Astrocyte (in vitro differentiated cells and primary cell): ENCODE measurements at regions not wholly inside any gene's neighbourhood (a gene's known extent, or its start where the extent isn't known, plus 50 kb on each side); places are given as distances from the start of the nearest gene placed in this dataset.

Experiments
- DNase-seq: peaks from one replicate; pipeline ENCODE4 v3.0.0-alpha.2; 2010; ENCODE audit warnings: low read depth
- FAIRE-seq: peaks from 2 replicates; lab custom pipeline; 2011; peaks lifted over from hg19 to GRCh38; lab: Jason Lieb, UNC
- H2AFZ ChIP-seq: 2 replicates; pipeline ENCODE4 v1.6.0; 2012; ENCODE audit warnings: low read depth, low read length, inconsistent platforms
- H3K27ac ChIP-seq: 2 replicates; pipeline ENCODE4 v1.5.1; 2011; ENCODE audit warnings: low read depth, low read length, inconsistent platforms
- H3K27me3 ChIP-seq: 2 replicates; pipeline ENCODE4 v1.6.0; 2011; ENCODE audit warnings: low read length, inconsistent platforms; ENCODE audit not compliant: insufficient read depth
- H3K36me3 ChIP-seq: 2 replicates; pipeline ENCODE4 v1.5.1; 2011; ENCODE audit warnings: low read length, inconsistent platforms; ENCODE audit not compliant: insufficient read depth
- H3K4me1 ChIP-seq: 2 replicates; pipeline ENCODE4 v1.5.1; 2011; ENCODE audit warnings: low read length, inconsistent platforms; ENCODE audit not compliant: insufficient read depth
- H3K4me2 ChIP-seq: 2 replicates; pipeline ENCODE4 v1.6.0; 2012; ENCODE audit warnings: low read length, inconsistent platforms
- H3K4me3 ChIP-seq: 2 replicates; pipeline ENCODE4 v1.5.1; 2011; ENCODE audit warnings: low read depth, mild to moderate bottlenecking, low read length, inconsistent platforms; ENCODE audit not compliant: insufficient read depth
- H3K79me2 ChIP-seq: 2 replicates; pipeline ENCODE4 v1.6.0; 2012; ENCODE audit warnings: mild to moderate bottlenecking, low read length, inconsistent platforms; ENCODE audit not compliant: insufficient read depth
- H3K9ac ChIP-seq: 2 replicates; pipeline ENCODE4 v1.6.0; 2012; ENCODE audit warnings: mild to moderate bottlenecking, low read length, inconsistent platforms
- H3K9me3 ChIP-seq: 2 replicates; pipeline ENCODE4 v1.5.1; 2012; ENCODE audit warnings: low read depth, mild to moderate bottlenecking, low read length, inconsistent platforms; ENCODE audit not compliant: insufficient read depth
- H4K20me1 ChIP-seq: 2 replicates; pipeline ENCODE4 v1.6.0; 2012; ENCODE audit warnings: low read length, inconsistent platforms; ENCODE audit not compliant: insufficient read depth
- H3K27ac Mint-ChIP-seq: one replicate; pipeline ENCODE4 v1.8.0; 2021; ENCODE audit warnings: mild to moderate bottlenecking, mixed read lengths; ENCODE audit not compliant: unreplicated experiment
- H3K27me3 Mint-ChIP-seq: one replicate; pipeline ENCODE4 v1.8.0; 2021; ENCODE audit warnings: low read depth, mixed read lengths; ENCODE audit not compliant: unreplicated experiment
- H3K36me3 Mint-ChIP-seq: one replicate; pipeline ENCODE4 v1.8.0; 2021; ENCODE audit warnings: low read depth, mixed read lengths; ENCODE audit not compliant: unreplicated experiment
- H3K4me1 Mint-ChIP-seq: one replicate; pipeline ENCODE4 v1.8.0; 2021; ENCODE audit warnings: low read depth, mixed read lengths; ENCODE audit not compliant: unreplicated experiment
- H3K4me3 Mint-ChIP-seq: one replicate; pipeline ENCODE4 v1.8.0; 2021; ENCODE audit warnings: mild to moderate bottlenecking, moderate library complexity, mixed read lengths; ENCODE audit not compliant: unreplicated experiment
- H3K9me3 Mint-ChIP-seq: one replicate; pipeline ENCODE4 v1.8.0; 2021; ENCODE audit warnings: mild to moderate bottlenecking, mixed read lengths; ENCODE audit not compliant: unreplicated experiment
- EZH2 ChIP-seq: IDR thresholded peaks from 2 replicates; pipeline ENCODE4 v1.6.1; 2012; ENCODE audit warnings: mild to moderate bottlenecking, low read length, inconsistent platforms; ENCODE audit not compliant: insufficient read depth
- TF ChIP-seq, protein P1 (sequence below): IDR thresholded peaks from 2 replicates; pipeline ENCODE4 v1.5.1; 2011; ENCODE audit warnings: low read depth, mild to moderate bottlenecking, inconsistent platforms, low read length, moderate library complexity; ENCODE audit not compliant: insufficient read depth

- H3K9me3 Mint-ChIP-seq, result peaks cover 13% of the 10 kb centered on the region
- FAIRE-seq, result no peak
- no peak overlapping the region for H3K9ac ChIP-seq
Measured at GRCh38 chr5:12467799-12468198, 563.6 kb upstream of the CTNND2 start.

GRCh38 chr5:12460493-12461261 is 556.4 kb upstream of the CTNND2 start:
- Histone ChIP-seq H3K4me1 (no peaks in the 10 kb centered on the region), H3K27me3 (no peaks in the 10 kb centered on the region), H3K9ac (no peak overlapping the region), H3K36me3 (no peaks in the 10 kb centered on the region), H2AFZ (no peak overlapping the region), H3K9me3 (peaks cover 3% of the 10 kb centered on the region), H3K4me3 (no peak overlapping the region), H4K20me1 (no peaks in the 10 kb centered on the region), H3K4me2 (no peak overlapping the region), H3K27ac (no peak overlapping the region), H3K79me2 (no peaks in the 10 kb centered on the region)
- FAIRE-seq (no peak), DNase-seq (peak; percentile 1)
- TF ChIP-seq, protein P1, sequence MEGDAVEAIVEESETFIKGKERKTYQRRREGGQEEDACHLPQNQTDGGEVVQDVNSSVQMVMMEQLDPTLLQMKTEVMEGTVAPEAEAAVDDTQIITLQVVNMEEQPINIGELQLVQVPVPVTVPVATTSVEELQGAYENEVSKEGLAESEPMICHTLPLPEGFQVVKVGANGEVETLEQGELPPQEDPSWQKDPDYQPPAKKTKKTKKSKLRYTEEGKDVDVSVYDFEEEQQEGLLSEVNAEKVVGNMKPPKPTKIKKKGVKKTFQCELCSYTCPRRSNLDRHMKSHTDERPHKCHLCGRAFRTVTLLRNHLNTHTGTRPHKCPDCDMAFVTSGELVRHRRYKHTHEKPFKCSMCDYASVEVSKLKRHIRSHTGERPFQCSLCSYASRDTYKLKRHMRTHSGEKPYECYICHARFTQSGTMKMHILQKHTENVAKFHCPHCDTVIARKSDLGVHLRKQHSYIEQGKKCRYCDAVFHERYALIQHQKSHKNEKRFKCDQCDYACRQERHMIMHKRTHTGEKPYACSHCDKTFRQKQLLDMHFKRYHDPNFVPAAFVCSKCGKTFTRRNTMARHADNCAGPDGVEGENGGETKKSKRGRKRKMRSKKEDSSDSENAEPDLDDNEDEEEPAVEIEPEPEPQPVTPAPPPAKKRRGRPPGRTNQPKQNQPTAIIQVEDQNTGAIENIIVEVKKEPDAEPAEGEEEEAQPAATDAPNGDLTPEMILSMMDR, result no peak
- TF ChIP-seq EZH2, result no peak
- peak overlapping the region; percentile 75 for H3K27ac Mint-ChIP-seq
- peaks cover 1% of the 10 kb centered on the region for H3K36me3 Mint-ChIP-seq
- no peaks in the 10 kb centered on the region for H3K9me3 Mint-ChIP-seq
- peaks cover 9% of the 10 kb centered on the region for H3K4me1 Mint-ChIP-seq
- H3K4me3 Mint-ChIP-seq, result no peak overlapping the region
- no peaks in the 10 kb centered on the region for H3K27me3 Mint-ChIP-seq

More at GRCh38 chr5:12467799-12468198, 563.6 kb upstream of the CTNND2 start:
- Mint-ChIP-seq H3K4me1 (no peaks in the 10 kb centered on the region), H3K27ac (no peak overlapping the region), H3K4me3 (no peak overlapping the region), H3K27me3 (no peaks in the 10 kb centered on the region), H3K36me3 (no peaks in the 10 kb centered on the region)
- TF ChIP-seq EZH2, result no peak
- TF ChIP-seq, protein P1, result no peak
- no peaks in the 10 kb centered on the region for H3K9me3 ChIP-seq
- H3K4me2 ChIP-seq, result no peak overlapping the region
- H3K79me2 ChIP-seq, result no peaks in the 10 kb centered on the region
- no peaks in the 10 kb centered on the region for H3K4me1 ChIP-seq
- no peaks in the 10 kb centered on the region for H3K36me3 ChIP-seq
- no peak for DNase-seq
- no peak overlapping the region for H2AFZ ChIP-seq
- no peaks in the 10 kb centered on the region for H4K20me1 ChIP-seq
- no peak overlapping the region for H3K27ac ChIP-seq
- no peaks in the 10 kb centered on the region for H3K27me3 ChIP-seq
- H3K4me3 ChIP-seq, result no peak overlapping the region

DNA sequence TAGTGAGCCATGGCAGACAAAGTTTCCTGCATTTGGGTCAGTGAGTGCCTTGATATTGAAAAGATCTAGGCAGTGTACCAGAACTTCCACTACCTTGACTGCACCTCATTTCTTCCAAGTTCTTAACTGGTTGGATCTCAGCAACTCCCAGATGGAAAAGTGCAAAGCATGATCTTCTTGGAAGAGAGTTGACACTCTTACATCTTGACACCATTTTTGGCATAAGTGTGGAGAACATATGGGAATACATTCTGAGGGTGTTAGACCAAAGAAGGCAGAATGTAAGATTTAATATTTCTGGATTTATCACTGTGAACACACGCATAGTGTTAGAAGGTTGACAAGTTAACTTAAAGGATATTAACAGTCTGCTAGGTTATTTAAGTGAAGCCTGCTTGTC is 555.1 kb upstream of the CTNND2 start:
- no peaks in the 10 kb centered on the region for H3K27me3 Mint-ChIP-seq
- H3K27ac Mint-ChIP-seq, result no peak overlapping the region
- H3K79me2 ChIP-seq, result no peaks in the 10 kb centered on the region
- no peaks in the 10 kb centered on the region for H3K9me3 Mint-ChIP-seq
- H2AFZ ChIP-seq, result no peak overlapping the region
- H4K20me1 ChIP-seq, result no peaks in the 10 kb centered on the region
- no peaks in the 10 kb centered on the region for H3K36me3 ChIP-seq
- FAIRE-seq, result no peak
- H3K4me2 ChIP-seq, result no peak overlapping the region
- H3K4me3 ChIP-seq, result no peak overlapping the region
- H3K4me1 Mint-ChIP-seq, result peaks cover 9% of the 10 kb centered on the region
- H3K27ac ChIP-seq, result no peak overlapping the region
- H3K9me3 ChIP-seq, result peaks cover 3% of the 10 kb centered on the region
- no peak for TF ChIP-seq EZH2
- TF ChIP-seq, protein P1, result no peak
- H3K4me3 Mint-ChIP-seq, result no peak overlapping the region
- no peak for DNase-seq
- H3K36me3 Mint-ChIP-seq, result peaks cover 1% of the 10 kb centered on the region
- H3K4me1 ChIP-seq, result no peaks in the 10 kb centered on the region
- H3K27me3 ChIP-seq, result no peaks in the 10 kb centered on the region
- H3K9ac ChIP-seq, result no peak overlapping the region
